ENCODE measurements at regions not wholly inside any gene's neighbourhood (a gene's known extent, or its start where the extent isn't known, plus 50 kb on each side); places are given as distances from the start of the nearest gene placed in this dataset.

DNA sequence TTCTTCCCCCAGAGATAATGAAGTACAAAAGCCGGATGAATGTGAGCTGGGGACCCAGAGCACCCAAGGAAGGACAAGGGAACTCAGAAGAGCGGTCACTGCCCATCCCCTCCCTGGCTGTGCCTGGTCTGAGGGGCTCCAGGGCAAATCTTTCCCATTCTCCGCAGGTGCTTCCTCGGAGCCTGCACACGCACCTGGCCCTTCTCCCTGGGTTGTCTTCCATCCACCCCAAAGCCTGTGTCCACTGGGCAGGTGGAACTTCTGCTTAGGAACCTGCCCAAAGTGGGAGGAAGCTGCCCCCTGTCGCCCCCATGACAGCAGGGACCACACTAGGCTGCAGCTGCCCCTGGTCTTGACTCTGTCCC is 121.0 kb upstream of the FGF3 start:
- TF ChIP-seq FOXA1 (IDR thresholded peaks at IDR 0.05), result no peak
- no peak for TF ChIP-seq ARNT (IDR thresholded peaks at IDR 0.05)
- no peak for TF ChIP-seq FOXK2 (IDR thresholded peaks at IDR 0.05)
- TF ChIP-seq L3MBTL2 (conservative IDR thresholded peaks at IDR 0.05), result no peak
- no peak for TF ChIP-seq LEF1 (IDR thresholded peaks at IDR 0.05; ENCODE audit: borderline replicate concordance)
- no peak for TF ChIP-seq PKNOX1 (IDR thresholded peaks at IDR 0.05)
- no peak for TF ChIP-seq SP1 (IDR thresholded peaks at IDR 0.05)
